Esophagus muscularis mucosa (tissue), 4 donors: ENCODE measurements at regions not wholly inside any gene's neighbourhood (a gene's known extent, or its start where the extent isn't known, plus 50 kb on each side); places are given as distances from the start of the nearest gene placed in this dataset.
"Not testable (repeated sequence)": the region's sequence is repeated elsewhere in the genome, so short reads cannot be mapped to it uniquely, and the experiment has no call there.

Experiments
- DNase-seq: peaks from one replicate; pipeline ENCODE4 v3.0.0-alpha.2; 2017; ENCODE audit errors: extremely low spot score
- H3K27ac ChIP-seq, 4 donors: fragments of 200-600 bp; sonication (generic); replicated peaks in 1 of 4; 1 replicate in 3 of 4; 2 replicates in 1 of 4; pipeline ENCODE4 v1.5.1; 2016 to 2019; ENCODE audit warnings: mild to moderate bottlenecking in 1 of 4
- H3K27me3 ChIP-seq, 4 donors: fragments of 200-600 bp; sonication (generic); one replicate each; pipeline versions ENCODE4 v1.5.1 to v1.6.0; 2016 to 2019
- H3K36me3 ChIP-seq, 4 donors: fragments of 200-600 bp; sonication (generic); one replicate each; pipeline ENCODE4 v1.5.1; 2016 to 2019
- H3K4me1 ChIP-seq, 4 donors: fragments of 200-600 bp; sonication (generic); one replicate each; pipeline ENCODE4 v1.5.1; 2016 to 2019
- H3K4me3 ChIP-seq, 4 donors: fragments of 200-600 bp; sonication (generic); 1 replicate in 2 of 4; 2 replicates in 2 of 4; pipeline ENCODE4 v1.5.1; 2016 to 2019; ENCODE audit warnings: mild to moderate bottlenecking in 4 of 4, moderate library complexity in 1 of 4
- H3K9me3 ChIP-seq, 4 donors: fragments of 200-600 bp; sonication (generic); 1 replicate in 3 of 4; 2 replicates in 1 of 4; pipeline ENCODE4 v1.5.1; 2016 to 2019
- CTCF ChIP-seq, 3 experiments: fragments of 200-600 bp in 2 of 3; fragments of 450-650 bp in 1 of 3; sonication (generic) in 2 of 3; IDR thresholded peaks; one replicate each; pipeline ENCODE4 v1.5.1; 2017 to 2019; ENCODE audit warnings: antibody characterized with exemption in 3 of 3, mild to moderate bottlenecking in 2 of 3, moderate library complexity in 1 of 3
- EP300 ChIP-seq: sonication (generic); formaldehyde crosslinking; IDR thresholded peaks from one replicate; pipeline ENCODE4 v1.6.1; 2017; ENCODE audit warnings: antibody characterized with exemption
- POLR2A ChIP-seq: fragments of 450-650 bp; IDR thresholded peaks from one replicate; pipeline ENCODE4 v1.6.1; 2017; ENCODE audit warnings: antibody characterized with exemption, moderate library complexity, mild to moderate bottlenecking, low read depth
- POLR2AphosphoS5 ChIP-seq, 2 donors: sonication (generic); formaldehyde crosslinking; IDR thresholded peaks; one replicate each; pipeline ENCODE4 v1.6.1; 2017; ENCODE audit warnings: antibody characterized with exemption in 2 of 2
- WGBS: methylation state at CpG from one replicate; pipeline ENCODE4 v1.1.5; 2018; 5-methylcytosine and 5-hydroxymethylcytosine counted together
- intact Hi-C: fragments of 100-400 bp; cut with DNase I; formaldehyde crosslinking; loops from one replicate; pipeline ENCODE4 v1.15.1; 2023

DNA sequence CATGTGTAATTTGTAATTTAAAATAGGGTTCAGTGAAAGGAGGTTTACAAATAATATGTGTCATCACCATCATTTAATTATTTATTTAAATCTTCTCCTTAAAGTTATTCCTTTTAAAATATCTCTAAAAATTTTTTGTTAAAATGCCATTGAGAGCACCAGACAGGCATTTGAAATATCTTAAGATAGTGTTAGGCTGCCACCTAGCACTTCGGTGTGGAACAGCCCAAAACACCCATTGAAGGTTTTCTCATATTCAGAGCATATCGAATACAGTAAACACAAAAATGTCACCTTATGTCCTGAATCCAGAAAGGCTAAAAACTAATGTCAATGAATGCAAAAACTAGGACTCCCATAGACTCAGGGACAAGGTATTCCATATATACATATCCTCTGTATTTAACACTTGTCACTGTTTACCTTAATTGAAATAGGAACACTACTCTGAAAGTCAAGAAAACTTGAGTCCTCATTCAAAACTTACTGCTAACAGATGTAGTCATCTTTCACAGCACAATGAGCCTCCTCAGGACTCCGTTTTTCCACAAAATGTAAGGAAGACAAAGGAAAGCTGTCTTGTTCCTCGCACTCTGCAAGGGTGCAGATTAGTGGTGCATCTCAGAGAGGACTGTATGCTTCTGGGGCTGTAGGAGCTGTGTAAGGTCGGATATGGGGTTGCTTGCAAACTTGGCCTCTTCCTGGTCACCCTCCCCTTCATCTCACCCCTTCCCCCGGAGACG lies 329.5 kb downstream of the PAX3 start:
- Histone ChIP-seq H3K4me3 (no peak overlapping the region), H3K27me3 (no peaks in the 10 kb centered on the region), H3K4me1 (peaks cover 0 to 6% (median 5%) of the 10 kb centered on the region in 4 donors), H3K36me3 (no peaks in the 10 kb centered on the region), H3K9me3 (no peaks in the 10 kb centered on the region), H3K27ac (no peak overlapping the region)
- TF ChIP-seq POLR2A = no peak
- TF ChIP-seq CTCF (IDR thresholded peaks at IDR 0.05) = peak; percentile 67 to 69 (median 68)
- no peak for TF ChIP-seq POLR2AphosphoS5 (IDR thresholded peaks at IDR 0.05)
- no peak for TF ChIP-seq EP300
- DNase-seq = no peak
- 47% methylated on average over 7 of the region's 7 CpGs for WGBS
- intact Hi-C loops = loop anchor here (2.0 kb wide), 2 partner anchors 396 to 1282 kb away; partner anchors contain the start of gene EPHA4

GRCh38 chr2:221962186-221962585 lies 336.6 kb downstream of the PAX3 start:
- DNase-seq = no peak
- WGBS = 90% methylated on average over 5 of the region's 5 CpGs
- intact Hi-C loops = no loop called here

GRCh38 chr2:221961561-221961960 lies 337.2 kb downstream of the PAX3 start:
- 83% methylated on average over 14 of the region's 14 CpGs for WGBS
- no peak overlapping the region for H3K4me3 ChIP-seq
- intact Hi-C loops = no loop called here
- no peaks in the 10 kb centered on the region for H3K36me3 ChIP-seq
- no peaks in the 10 kb centered on the region for H3K27me3 ChIP-seq
- no peak for DNase-seq
- H3K4me1 ChIP-seq = peaks cover 0 to 10% (median 0%) of the 10 kb centered on the region in 4 donors
- H3K9me3 ChIP-seq = no peaks in the 10 kb centered on the region
- TF ChIP-seq CTCF (IDR thresholded peaks at IDR 0.05) (no peak), POLR2A (no peak), EP300 (no peak), POLR2AphosphoS5 (IDR thresholded peaks at IDR 0.05) (no peak)
- no peak overlapping the region for H3K27ac ChIP-seq

More at GRCh38 chr2:221962186-221962585, 336.6 kb downstream of the PAX3 start:
- no peak for TF ChIP-seq EP300
- TF ChIP-seq POLR2A = no peak
- no peak for TF ChIP-seq POLR2AphosphoS5 (IDR thresholded peaks at IDR 0.05)
- H3K4me1 ChIP-seq = peaks cover 0 to 3% (median 0%) of the 10 kb centered on the region in 4 donors
- no peak overlapping the region for H3K4me3 ChIP-seq
- H3K9me3 ChIP-seq = no peaks in the 10 kb centered on the region
- no peaks in the 10 kb centered on the region for H3K36me3 ChIP-seq
- H3K27me3 ChIP-seq = no peaks in the 10 kb centered on the region
- no peak overlapping the region for H3K27ac ChIP-seq

- 95% methylated on average over 2 of the region's 2 CpGs for WGBS
- no peak overlapping the region for H3K27ac ChIP-seq
- peaks cover 0 to 10% (median 0%) of the 10 kb centered on the region in 4 donors for H3K4me1 ChIP-seq
- H3K4me3 ChIP-seq = no peak overlapping the region
- no peaks in the 10 kb centered on the region for H3K27me3 ChIP-seq
- TF ChIP-seq CTCF (IDR thresholded peaks at IDR 0.05) (peak in 1 of 3 experiments; percentile 27), POLR2A (no peak)
- H3K9me3 ChIP-seq = no peaks in the 10 kb centered on the region
- intact Hi-C loops = no loop called here
- no peaks in the 10 kb centered on the region for H3K36me3 ChIP-seq
- DNase-seq = no peak
Measured at GRCh38 chr2:221958224-221958623, 340.6 kb downstream of the PAX3 start.

- Histone ChIP-seq H3K4me1 (peaks cover 0 to 50% (median 11%) of the 10 kb centered on the region in 4 donors), H3K36me3 (no peaks in the 10 kb centered on the region), H3K4me3 (no peak overlapping the region), H3K9me3 (no peaks in the 10 kb centered on the region), H3K27me3 (no peaks in the 10 kb centered on the region), H3K27ac (no peak overlapping the region)
- WGBS = 90% methylated on average over 8 of the region's 8 CpGs
- intact Hi-C loops = no loop called here
- no peak for DNase-seq
- no peak for TF ChIP-seq POLR2A
Measured at GRCh38 chr2:221948076-221948475, 350.7 kb downstream of the PAX3 start.

- H3K9me3 ChIP-seq, H3K4me3 ChIP-seq, DNase-seq, H3K36me3 ChIP-seq, H3K27me3 ChIP-seq: not testable (repeated sequence)
- WGBS = 88% methylated on average over 3 of the region's 3 CpGs
- intact Hi-C loops = loop anchor here (5.0 kb wide), 1 partner anchor 162 kb away; no protein-coding TSS in a partner anchor
- Histone ChIP-seq H3K27ac (peak overlapping the region in 2 of 4 donors; percentile 81 to 82), H3K4me1 (peaks cover 3 to 81% (median 26%) of the 10 kb centered on the region in 4 donors)
Measured at GRCh38 chr2:221944452-221944851, 354.3 kb downstream of the PAX3 start.
